HL-60 (cell line): ENCODE measurements at regions not wholly inside any gene's neighbourhood (a gene's known extent, or its start where the extent isn't known, plus 50 kb on each side); places are given as distances from the start of the nearest gene placed in this dataset.

Experiments used
- GABPA ChIP-seq: IDR thresholded peaks from 2 replicates; pipeline ENCODE4 v1.6.1; 2012; ENCODE audit warnings: low read depth
- POLR2AphosphoS5 ChIP-seq: IDR thresholded peaks from 2 replicates; pipeline ENCODE4 v1.6.1; 2012; ENCODE audit warnings: low read depth
- SPI1 ChIP-seq: IDR thresholded peaks from 2 replicates; pipeline ENCODE4 v1.6.1; 2012; ENCODE audit warnings: low read depth, mild to moderate bottlenecking, borderline replicate concordance
- TF ChIP-seq, protein P1 (sequence below): IDR thresholded peaks from one replicate; pipeline ENCODE4 v1.5.1; 2011; ENCODE audit warnings: low read length, control low read depth, inconsistent platforms; ENCODE audit not compliant: insufficient read depth
- TF ChIP-seq, protein P2 (sequence below): IDR thresholded peaks from 2 replicates; pipeline ENCODE4 v1.6.1; 2012; ENCODE audit warnings: low read depth; ENCODE audit not compliant: insufficient replicate concordance

DNA sequence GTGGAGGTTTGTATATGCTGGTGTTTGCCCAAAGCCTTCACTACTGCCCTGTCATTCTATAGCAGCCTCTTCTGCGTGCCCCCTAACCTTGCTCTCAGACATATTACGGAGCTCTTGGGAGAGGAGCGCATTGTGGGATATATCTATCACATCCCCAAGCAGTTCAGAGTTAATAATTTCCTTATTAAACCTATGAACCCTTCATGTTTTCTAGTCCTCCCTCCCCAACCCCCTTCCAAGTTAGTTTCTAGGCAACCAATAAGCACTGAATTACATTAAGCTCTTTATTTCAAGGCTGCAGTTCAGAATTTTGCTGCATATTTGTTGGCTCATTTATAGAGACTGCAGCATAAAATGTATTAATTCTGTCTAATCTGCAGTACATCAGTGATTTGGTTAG lies 57.3 kb upstream of the GRM7 start:
- TF ChIP-seq, protein P1, sequence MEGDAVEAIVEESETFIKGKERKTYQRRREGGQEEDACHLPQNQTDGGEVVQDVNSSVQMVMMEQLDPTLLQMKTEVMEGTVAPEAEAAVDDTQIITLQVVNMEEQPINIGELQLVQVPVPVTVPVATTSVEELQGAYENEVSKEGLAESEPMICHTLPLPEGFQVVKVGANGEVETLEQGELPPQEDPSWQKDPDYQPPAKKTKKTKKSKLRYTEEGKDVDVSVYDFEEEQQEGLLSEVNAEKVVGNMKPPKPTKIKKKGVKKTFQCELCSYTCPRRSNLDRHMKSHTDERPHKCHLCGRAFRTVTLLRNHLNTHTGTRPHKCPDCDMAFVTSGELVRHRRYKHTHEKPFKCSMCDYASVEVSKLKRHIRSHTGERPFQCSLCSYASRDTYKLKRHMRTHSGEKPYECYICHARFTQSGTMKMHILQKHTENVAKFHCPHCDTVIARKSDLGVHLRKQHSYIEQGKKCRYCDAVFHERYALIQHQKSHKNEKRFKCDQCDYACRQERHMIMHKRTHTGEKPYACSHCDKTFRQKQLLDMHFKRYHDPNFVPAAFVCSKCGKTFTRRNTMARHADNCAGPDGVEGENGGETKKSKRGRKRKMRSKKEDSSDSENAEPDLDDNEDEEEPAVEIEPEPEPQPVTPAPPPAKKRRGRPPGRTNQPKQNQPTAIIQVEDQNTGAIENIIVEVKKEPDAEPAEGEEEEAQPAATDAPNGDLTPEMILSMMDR, result no peak
- no peak for TF ChIP-seq POLR2AphosphoS5
- no peak for TF ChIP-seq GABPA
- TF ChIP-seq, protein P2, sequence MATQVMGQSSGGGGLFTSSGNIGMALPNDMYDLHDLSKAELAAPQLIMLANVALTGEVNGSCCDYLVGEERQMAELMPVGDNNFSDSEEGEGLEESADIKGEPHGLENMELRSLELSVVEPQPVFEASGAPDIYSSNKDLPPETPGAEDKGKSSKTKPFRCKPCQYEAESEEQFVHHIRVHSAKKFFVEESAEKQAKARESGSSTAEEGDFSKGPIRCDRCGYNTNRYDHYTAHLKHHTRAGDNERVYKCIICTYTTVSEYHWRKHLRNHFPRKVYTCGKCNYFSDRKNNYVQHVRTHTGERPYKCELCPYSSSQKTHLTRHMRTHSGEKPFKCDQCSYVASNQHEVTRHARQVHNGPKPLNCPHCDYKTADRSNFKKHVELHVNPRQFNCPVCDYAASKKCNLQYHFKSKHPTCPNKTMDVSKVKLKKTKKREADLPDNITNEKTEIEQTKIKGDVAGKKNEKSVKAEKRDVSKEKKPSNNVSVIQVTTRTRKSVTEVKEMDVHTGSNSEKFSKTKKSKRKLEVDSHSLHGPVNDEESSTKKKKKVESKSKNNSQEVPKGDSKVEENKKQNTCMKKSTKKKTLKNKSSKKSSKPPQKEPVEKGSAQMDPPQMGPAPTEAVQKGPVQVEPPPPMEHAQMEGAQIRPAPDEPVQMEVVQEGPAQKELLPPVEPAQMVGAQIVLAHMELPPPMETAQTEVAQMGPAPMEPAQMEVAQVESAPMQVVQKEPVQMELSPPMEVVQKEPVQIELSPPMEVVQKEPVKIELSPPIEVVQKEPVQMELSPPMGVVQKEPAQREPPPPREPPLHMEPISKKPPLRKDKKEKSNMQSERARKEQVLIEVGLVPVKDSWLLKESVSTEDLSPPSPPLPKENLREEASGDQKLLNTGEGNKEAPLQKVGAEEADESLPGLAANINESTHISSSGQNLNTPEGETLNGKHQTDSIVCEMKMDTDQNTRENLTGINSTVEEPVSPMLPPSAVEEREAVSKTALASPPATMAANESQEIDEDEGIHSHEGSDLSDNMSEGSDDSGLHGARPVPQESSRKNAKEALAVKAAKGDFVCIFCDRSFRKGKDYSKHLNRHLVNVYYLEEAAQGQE, result no peak
- TF ChIP-seq SPI1, result no peak
